ENCODE measurements at regions not wholly inside any gene's neighbourhood (a gene's known extent, or its start where the extent isn't known, plus 50 kb on each side); places are given as distances from the start of the nearest gene placed in this dataset.

- TF ChIP-seq ZNF512 (CRISPR knock-in tag; IDR thresholded peaks at IDR 0.05; ENCODE audit: borderline replicate concordance) (no peak), MAX (CRISPR knock-in tag; IDR thresholded peaks at IDR 0.05) (no peak), PRDM15 (CRISPR knock-in tag; IDR thresholded peaks at IDR 0.05) (no peak), CTCF (IDR thresholded peaks at IDR 0.05) (no peak), CREB1 (CRISPR knock-in tag; IDR thresholded peaks at IDR 0.05) (no peak), NR2C2 (CRISPR knock-in tag; IDR thresholded peaks at IDR 0.05) (no peak), USF2 (CRISPR knock-in tag; IDR thresholded peaks at IDR 0.05) (no peak), PREB (CRISPR knock-in tag; IDR thresholded peaks at IDR 0.05; ENCODE audit: borderline replicate concordance) (no peak), ATF6 (CRISPR knock-in tag; IDR thresholded peaks at IDR 0.05) (no peak), E2F5 (CRISPR knock-in tag; IDR thresholded peaks at IDR 0.05) (no peak), ZBTB43 (CRISPR knock-in tag; IDR thresholded peaks at IDR 0.05) (no peak), TEAD4 (CRISPR knock-in tag; IDR thresholded peaks at IDR 0.05) (no peak), ZNF263 (CRISPR knock-in tag; IDR thresholded peaks at IDR 0.05; ENCODE audit: low read depth) (no peak)
These were observed 61.6 kb downstream of the OTOL1 start for GRCh38 chr3:161558236-161558635.

Measured in WTC11 (cell line).